Endodermal cell (in vitro differentiated cells): ENCODE measurements at regions not wholly inside any gene's neighbourhood (a gene's known extent, or its start where the extent isn't known, plus 50 kb on each side); places are given as distances from the start of the nearest gene placed in this dataset.

Source experiments
- DNase-seq: peaks from one replicate; pipeline ENCODE4 v3.0.0-alpha.2; 2017
- H3K27ac ChIP-seq: 2 replicates; pipeline ENCODE4 v1.5.1; 2013; ENCODE audit warnings: mild to moderate bottlenecking, low read depth, low read length, moderate library complexity
- H3K27me3 ChIP-seq: 2 replicates; pipeline ENCODE4 v1.6.1; 2013; ENCODE audit warnings: mild to moderate bottlenecking, low read length, moderate library complexity; ENCODE audit not compliant: insufficient read depth, control insufficient read depth, poor library complexity, severe bottlenecking
- H3K36me3 ChIP-seq: 2 replicates; pipeline ENCODE4 v1.7.0; 2013; ENCODE audit warnings: mild to moderate bottlenecking, low read length, moderate library complexity; ENCODE audit not compliant: control insufficient read depth, insufficient read depth
- H3K4me1 ChIP-seq: one replicate; pipeline ENCODE4 v1.7.0; 2013; ENCODE audit warnings: low read length; ENCODE audit not compliant: control insufficient read depth, insufficient read depth
- H3K4me3 ChIP-seq: 2 replicates; pipeline ENCODE4 v1.5.1; 2013; ENCODE audit warnings: mild to moderate bottlenecking, low read length, moderate library complexity
- H3K9ac ChIP-seq: 2 replicates; pipeline ENCODE4 v1.6.1; 2013; ENCODE audit warnings: mild to moderate bottlenecking, low read length, moderate library complexity; ENCODE audit not compliant: poor library complexity, severe bottlenecking; ENCODE audit errors: extremely low read depth
- H3K9me3 ChIP-seq: 2 replicates; pipeline ENCODE4 v1.6.1; 2013; ENCODE audit warnings: mild to moderate bottlenecking, low read length, moderate library complexity; ENCODE audit not compliant: control insufficient read depth
- H3K27ac Mint-ChIP-seq: 2 replicates; pipeline ENCODE4 v1.8.0; 2020; ENCODE audit warnings: mixed read lengths
- H3K27me3 Mint-ChIP-seq: 2 replicates; pipeline ENCODE4 v1.8.0; 2021; ENCODE audit warnings: mild to moderate bottlenecking, mixed read lengths; ENCODE audit not compliant: insufficient read depth
- H3K36me3 Mint-ChIP-seq: 2 replicates; pipeline ENCODE4 v1.8.0; 2020; ENCODE audit warnings: low read depth, mixed read lengths
- H3K4me1 Mint-ChIP-seq: 2 replicates; pipeline ENCODE4 v1.8.0; 2020; ENCODE audit warnings: mixed read lengths
- H3K4me3 Mint-ChIP-seq: 2 replicates; pipeline ENCODE4 v1.8.0; 2020; ENCODE audit warnings: mild to moderate bottlenecking, moderate library complexity, mixed read lengths
- H3K9me3 Mint-ChIP-seq: 2 replicates; pipeline ENCODE4 v1.8.0; 2020; ENCODE audit warnings: mild to moderate bottlenecking, mixed read lengths
- CTCF ChIP-seq: fragments of 200-600 bp; sonication (generic); conservative IDR thresholded peaks from 2 replicates; pipeline ENCODE4 v1.5.0; 2021; ENCODE audit warnings: antibody characterized with exemption, mild to moderate bottlenecking
- WGBS, 2 experiments: methylation state at CpG; one replicate each; pipeline versions ENCODE4 v1.1.5 to v1.1.7; 2013; ENCODE audit warnings: missing lambda C conversion rate in 2 of 2, mixed read lengths in 1 of 2; ENCODE audit not compliant: insufficient coverage in 1 of 2, insufficient read length in 1 of 2; 5-methylcytosine and 5-hydroxymethylcytosine counted together

GRCh38 chr2:220533485-220533884 is 906.1 kb downstream of the SLC4A3 start:
- H3K27me3 Mint-ChIP-seq, result no peaks in the 10 kb centered on the region
- Histone ChIP-seq H3K4me1 (no peaks in the 10 kb centered on the region), H3K27ac (no peak overlapping the region), H3K4me3 (no peak overlapping the region), H3K9ac (no peak overlapping the region), H3K9me3 (peaks cover 28% of the 10 kb centered on the region), H3K36me3 (no peaks in the 10 kb centered on the region), H3K27me3 (no peaks in the 10 kb centered on the region)
- H3K4me3 Mint-ChIP-seq, result no peak overlapping the region
- peaks cover 38% of the 10 kb centered on the region for H3K9me3 Mint-ChIP-seq
- peak; percentile 73 for TF ChIP-seq CTCF
- no peak overlapping the region for H3K27ac Mint-ChIP-seq
- WGBS, 2 experiments, result 72 to 73% methylated on average over 2 of the region's 2 CpGs
- no peaks in the 10 kb centered on the region for H3K36me3 Mint-ChIP-seq
- no peaks in the 10 kb centered on the region for H3K4me1 Mint-ChIP-seq
- DNase-seq, result peak; percentile 76

- TF ChIP-seq CTCF, result no peak
- H3K9me3 Mint-ChIP-seq, result peaks cover 28% of the 10 kb centered on the region
Measured at GRCh38 chr2:220539481-220539880, 912.1 kb downstream of the SLC4A3 start.

GRCh38 chr2:220544049-220544448 is 916.6 kb downstream of the SLC4A3 start:
- no peak overlapping the region for H3K4me3 ChIP-seq
- WGBS, 2 experiments, result 75% methylated on average over 1 of the region's 1 CpG; no CpG with 5 or more reads in 1 of the 2 experiments
- Mint-ChIP-seq H3K27me3 (peaks cover 4% of the 10 kb centered on the region), H3K27ac (no peak overlapping the region), H3K4me3 (no peak overlapping the region), H3K4me1 (no peaks in the 10 kb centered on the region), H3K9me3 (peaks cover 12% of the 10 kb centered on the region), H3K36me3 (no peaks in the 10 kb centered on the region)
- no peaks in the 10 kb centered on the region for H3K36me3 ChIP-seq
- DNase-seq, result no peak
- peaks cover 7% of the 10 kb centered on the region for H3K9me3 ChIP-seq
- no peak for TF ChIP-seq CTCF
- H3K27me3 ChIP-seq, result no peaks in the 10 kb centered on the region
- H3K27ac ChIP-seq, result no peak overlapping the region
- H3K4me1 ChIP-seq, result no peaks in the 10 kb centered on the region
- H3K9ac ChIP-seq, result no peak overlapping the region

More at GRCh38 chr2:220539481-220539880, 912.1 kb downstream of the SLC4A3 start:
- H3K27ac ChIP-seq, result no peak overlapping the region
- DNase-seq, result no peak
- WGBS, 2 experiments, result 82 to 85% methylated on average over 5 of the region's 5 CpGs
- no peaks in the 10 kb centered on the region for H3K36me3 ChIP-seq
- H3K9ac ChIP-seq, result no peak overlapping the region
- Mint-ChIP-seq H3K27me3 (no peaks in the 10 kb centered on the region), H3K4me3 (no peak overlapping the region), H3K27ac (no peak overlapping the region), H3K4me1 (no peaks in the 10 kb centered on the region), H3K36me3 (no peaks in the 10 kb centered on the region)
- no peak overlapping the region for H3K4me3 ChIP-seq
- no peaks in the 10 kb centered on the region for H3K27me3 ChIP-seq
- no peaks in the 10 kb centered on the region for H3K4me1 ChIP-seq
- H3K9me3 ChIP-seq, result peaks cover 17% of the 10 kb centered on the region
